Left hindlimb (tissue), 1 donor: ENCODE measurements at regions not wholly inside any gene's neighbourhood (a gene's known extent, or its start where the extent isn't known, plus 50 kb on each side); places are given as distances from the start of the nearest gene placed in this dataset.
"Not testable (repeated sequence)": the region's sequence is repeated elsewhere in the genome, so short reads cannot be mapped to it uniquely, and the experiment has no call there.

Source experiments
- DNase-seq: peaks from one replicate; pipeline ENCODE4 v3.0.0-alpha.2; 2018

DNA sequence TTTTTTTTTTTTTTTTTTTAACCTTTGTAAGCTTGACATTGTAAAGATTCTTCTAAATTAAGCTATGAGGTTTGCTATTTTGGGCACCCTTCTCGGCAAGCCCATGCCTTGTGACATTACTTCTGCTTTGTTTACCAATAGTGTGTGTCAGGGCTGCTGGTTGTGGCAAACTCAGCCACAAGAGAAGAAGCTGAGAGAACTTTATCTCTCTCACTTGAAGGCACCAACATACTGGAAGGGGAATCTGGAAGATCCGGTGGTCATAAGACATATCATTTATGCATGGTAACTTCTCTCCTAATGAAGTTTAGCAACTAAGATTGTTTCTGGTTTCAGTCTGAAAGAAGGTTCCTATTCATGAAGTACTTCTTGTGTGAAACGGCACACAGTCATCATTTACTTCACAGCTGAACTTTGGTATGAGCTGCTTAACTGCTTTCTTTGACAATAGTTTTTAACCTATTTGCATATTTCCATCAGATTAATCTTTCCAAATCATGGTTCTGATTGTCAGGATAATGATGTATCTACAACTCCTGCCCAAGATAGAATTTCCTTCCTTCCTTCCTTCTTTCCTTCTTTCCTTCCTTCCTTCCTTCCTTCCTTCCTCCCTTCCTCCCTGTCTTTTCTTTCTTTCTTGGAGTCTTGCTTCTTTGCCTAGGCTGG, 189.3 kb downstream of the NFKBIZ start:
- no peak for DNase-seq

DNA sequence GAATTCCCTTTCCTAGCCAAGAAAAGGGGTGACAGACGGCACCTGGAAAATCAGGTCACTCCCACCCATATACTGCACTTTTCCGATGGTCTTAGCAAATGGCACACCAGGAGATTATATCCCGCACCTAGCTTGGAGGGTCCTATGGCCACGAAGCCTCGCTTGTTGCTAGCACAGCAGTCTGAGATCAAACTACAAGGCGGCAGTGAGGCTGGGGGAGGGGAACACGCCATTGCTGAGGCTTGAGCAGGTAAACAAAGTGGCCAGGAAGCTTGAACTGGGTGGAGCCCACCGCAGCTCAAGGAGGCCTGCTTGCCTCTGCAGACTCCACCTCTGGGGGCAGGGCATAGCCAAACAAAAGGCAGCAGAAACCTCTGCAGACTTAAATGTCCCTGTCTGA, 190.8 kb downstream of the NFKBIZ start:
- not testable (repeated sequence) for DNase-seq

DNA sequence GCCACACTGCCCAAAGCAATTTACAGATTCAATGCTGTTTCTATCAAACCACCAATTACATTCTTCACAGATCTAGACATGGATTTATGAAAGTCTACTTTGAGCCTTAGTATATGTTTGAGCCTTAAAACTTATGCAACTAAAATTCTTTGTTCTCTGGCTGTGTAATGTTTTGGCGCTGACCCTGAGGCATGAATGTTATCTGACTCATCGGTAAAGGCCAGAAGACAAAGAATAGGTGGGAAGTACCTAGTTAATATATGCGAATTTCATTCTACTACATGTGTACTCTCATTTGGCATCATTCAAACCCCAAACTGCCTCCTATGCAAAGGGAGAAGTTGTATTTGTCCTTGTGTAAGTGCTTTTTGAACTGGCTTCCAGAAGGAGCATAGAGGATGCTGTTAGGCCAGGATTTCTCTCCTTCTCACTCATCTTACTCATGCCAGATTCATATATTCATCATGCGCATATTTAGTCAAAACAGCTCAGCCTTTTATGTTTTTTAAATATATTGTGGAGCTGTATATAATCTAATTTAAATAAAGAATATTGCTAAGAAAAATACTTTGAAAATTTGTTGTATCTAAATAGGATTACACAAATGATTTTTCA, 204.2 kb downstream of the NFKBIZ start:
- no peak for DNase-seq

GRCh38 chr3:102054543-102055080, 205.3 kb downstream of the NFKBIZ start:
- DNase-seq: no peak

GRCh38 chr3:102057781-102058421, 208.6 kb downstream of the NFKBIZ start:
- DNase-seq: no peak

- DNase-seq: no peak
These were observed 210.0 kb downstream of the NFKBIZ start for GRCh38 chr3:102059145-102059943.

DNA sequence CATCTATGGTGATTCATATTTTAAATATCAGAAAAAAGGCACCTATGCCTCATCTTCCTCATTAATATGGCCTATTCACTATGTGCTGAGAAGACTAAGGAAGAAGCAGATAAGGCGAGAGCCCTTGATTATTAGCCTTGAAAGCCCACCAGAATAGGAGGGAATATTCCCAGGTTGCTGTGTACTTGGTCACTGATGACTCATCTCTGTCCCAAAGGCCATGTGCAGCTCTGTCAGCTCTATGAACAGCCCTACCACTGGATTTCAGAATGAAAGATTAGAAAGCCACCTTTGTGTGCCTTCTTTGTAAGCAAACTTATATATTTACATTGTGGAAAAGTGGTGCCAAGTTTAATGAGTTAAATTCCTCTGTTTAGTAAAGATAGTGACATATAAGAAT, 211.5 kb downstream of the NFKBIZ start:
- DNase-seq: no peak

- DNase-seq: no peak
These were observed 214.3 kb downstream of the NFKBIZ start for GRCh38 chr3:102063572-102063971.

DNA sequence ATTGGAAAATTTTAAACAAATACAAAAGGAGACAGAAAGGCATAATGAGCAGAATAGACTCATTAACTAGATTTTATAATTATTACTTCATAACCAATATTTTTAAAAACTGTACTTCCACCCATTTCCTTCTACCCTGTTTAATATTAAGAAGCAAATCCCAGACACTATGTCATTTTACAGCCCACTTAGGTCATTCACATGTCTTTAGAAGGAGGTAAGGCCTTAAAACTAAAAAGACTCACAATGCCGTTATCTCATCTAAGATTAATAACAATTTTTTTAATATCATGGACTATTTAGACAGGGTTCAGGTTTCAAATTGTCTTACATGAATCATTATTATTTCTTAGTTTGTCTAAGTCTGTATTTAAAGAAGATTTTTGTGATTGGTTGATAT, 217.2 kb downstream of the NFKBIZ start:
- DNase-seq: no peak

GRCh38 chr3:102068327-102068726, 219.0 kb downstream of the NFKBIZ start:
- DNase-seq: no peak

DNA sequence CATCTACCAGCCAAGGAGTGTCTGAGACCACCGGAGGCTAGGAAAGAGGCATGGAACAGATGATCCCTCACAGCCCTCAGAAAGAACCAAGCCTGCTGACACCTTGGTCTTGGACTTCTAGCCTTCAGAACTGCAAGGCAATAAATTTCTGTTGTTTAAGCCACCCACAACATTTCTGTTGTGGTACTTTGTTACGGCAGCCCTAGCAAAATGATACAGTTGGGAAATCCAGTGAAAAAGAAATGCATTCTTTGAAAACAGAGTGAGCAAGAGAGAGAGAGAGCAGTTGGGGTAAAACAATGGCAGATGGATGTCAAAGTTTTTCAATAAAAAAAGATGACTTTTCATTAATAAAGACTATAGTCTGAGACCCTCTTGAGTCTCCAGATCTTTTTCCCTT, 219.4 kb downstream of the NFKBIZ start:
- DNase-seq: no peak

- DNase-seq: no peak
These were observed 219.9 kb downstream of the NFKBIZ start for GRCh38 chr3:102069211-102069662.

GRCh38 chr3:102074946-102075345, 225.6 kb downstream of the NFKBIZ start:
- DNase-seq: no peak

- DNase-seq: no peak
These were observed 229.1 kb downstream of the NFKBIZ start for GRCh38 chr3:102078401-102078800.

GRCh38 chr3:102078854-102079808, 229.8 kb downstream of the NFKBIZ start:
- no peak for DNase-seq

GRCh38 chr3:102079809-102080197, 230.5 kb downstream of the NFKBIZ start:
- no peak for DNase-seq

DNA sequence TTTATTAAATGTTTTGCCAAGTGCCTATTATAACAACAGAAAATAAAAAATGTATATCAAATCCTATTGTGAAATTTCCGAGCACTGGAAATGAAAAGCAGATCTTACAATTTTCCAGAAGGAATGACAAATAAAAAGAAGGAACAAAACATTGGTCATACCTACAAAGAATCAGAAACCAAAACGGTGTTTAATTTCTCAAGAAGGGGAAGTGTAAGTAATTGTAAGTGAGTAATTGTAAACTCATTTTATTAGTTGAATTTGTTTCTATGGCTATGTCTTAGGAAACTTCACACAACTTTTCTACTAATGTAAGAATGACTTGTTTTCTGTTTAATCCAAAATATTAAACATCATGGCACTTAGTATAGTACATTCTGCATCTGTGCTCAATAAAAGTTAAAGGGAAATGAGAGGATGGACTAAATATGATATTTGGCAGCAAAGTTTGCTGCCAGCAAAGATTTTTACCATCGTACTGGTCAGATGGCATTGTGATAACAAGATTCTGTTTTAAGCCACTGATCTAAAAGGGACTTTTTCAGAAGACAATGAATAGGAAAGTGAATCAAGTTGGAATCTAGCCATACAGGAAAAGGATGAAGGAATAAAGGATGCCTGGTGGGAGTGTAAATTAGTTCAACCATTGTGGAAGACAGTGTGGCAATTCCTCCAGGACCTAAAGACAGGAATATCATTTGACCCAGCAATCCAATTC, 232.4 kb downstream of the NFKBIZ start:
- no peak for DNase-seq

DNA sequence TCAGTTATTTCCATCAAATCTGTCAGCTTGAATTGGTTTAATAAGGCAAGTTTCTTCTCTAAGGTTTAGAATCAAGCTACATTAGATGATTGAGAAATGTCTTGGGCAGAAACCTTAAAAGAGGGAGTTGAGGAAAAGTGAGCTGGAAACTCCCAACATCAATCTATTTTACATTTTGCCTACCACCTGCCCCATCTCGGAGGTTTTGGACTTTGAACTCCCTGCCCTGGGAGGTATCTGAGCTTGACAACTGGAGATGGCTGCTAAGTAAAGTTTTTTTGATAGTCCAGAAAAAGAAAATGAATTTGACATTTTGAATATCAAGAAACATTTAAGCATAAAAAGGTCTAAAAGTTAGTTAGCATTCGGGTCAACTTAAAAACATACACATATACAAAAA, 234.2 kb downstream of the NFKBIZ start:
- DNase-seq: no peak

- DNase-seq: no peak
These were observed 234.7 kb downstream of the NFKBIZ start for GRCh38 chr3:102084006-102084405.

DNA sequence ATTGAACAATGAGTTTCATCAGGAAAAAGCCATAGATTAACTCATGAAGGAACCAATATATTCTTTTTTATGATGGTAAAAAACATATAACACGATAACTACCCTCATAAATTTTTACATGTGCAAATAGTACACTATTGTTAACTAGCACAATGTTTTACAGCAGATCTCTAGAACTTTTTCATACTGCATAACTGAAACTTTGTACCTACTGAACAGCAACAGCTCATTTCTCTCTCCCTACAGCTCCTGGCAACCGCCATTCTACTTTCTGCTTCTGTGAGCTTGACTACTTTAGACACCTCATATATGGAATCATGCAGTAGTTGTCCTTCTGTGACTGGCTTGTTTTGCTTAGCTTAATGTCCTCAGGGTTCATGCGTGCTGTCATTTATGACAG, 235.4 kb downstream of the NFKBIZ start:
- no peak for DNase-seq

DNA sequence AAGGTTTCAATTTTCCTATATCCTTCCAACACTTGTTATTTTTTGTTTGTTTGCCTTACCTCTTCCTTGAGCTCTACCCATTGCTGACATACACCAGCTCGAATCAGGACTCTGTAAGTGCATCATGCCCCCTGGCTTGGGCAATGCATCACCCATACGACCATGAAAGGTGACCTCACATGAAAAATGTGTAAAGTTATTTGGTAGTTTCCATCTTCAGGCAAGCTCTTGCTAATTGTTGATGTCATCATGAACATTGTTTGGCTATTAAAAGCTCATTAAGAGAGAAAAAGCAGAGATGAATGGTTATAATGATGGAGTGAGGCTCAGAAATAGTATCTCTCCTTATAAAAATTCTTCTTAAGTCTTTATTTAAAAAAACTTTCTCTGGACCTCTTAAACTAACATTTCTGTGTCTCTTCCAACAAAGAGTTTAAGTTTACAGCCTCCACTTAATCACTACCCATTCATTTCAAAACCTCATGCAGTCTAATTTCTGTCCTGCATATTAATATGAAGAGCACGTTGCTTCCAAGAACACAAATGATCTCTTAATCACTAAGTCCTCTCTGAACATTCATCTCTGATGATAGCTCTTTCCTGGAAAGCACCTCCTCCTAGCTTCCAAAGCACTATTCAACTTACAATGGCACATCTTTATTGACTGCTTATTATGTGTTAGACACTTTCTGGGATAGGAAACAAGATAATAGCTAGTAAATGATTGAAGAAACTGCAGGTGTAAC, 236.3 kb downstream of the NFKBIZ start:
- DNase-seq: no peak
